ENCODE measurements at regions not wholly inside any gene's neighbourhood (a gene's known extent, or its start where the extent isn't known, plus 50 kb on each side); places are given as distances from the start of the nearest gene placed in this dataset.

DNA sequence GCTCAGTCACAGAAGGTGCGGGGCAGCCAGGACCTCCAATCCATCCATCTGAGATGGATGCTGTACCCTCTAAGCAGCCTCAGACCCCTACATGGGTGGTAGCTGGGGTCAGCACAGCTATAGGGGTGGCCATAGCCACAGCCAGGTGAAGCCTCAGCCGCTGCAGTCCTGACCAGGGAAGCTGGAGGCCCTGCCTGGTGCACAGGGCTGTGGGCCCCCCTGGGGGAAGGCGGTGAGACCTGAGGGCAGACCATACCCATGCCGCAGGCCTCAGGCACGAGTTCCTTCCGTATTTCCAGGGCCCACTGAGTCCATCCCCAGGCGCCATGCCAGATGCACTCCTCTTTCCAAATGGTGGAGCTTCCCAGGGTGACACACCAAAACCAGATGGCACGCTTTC, 96.6 kb upstream of the KDM7A start:
- TF ChIP-seq CTCF (IDR thresholded peaks at IDR 0.05) (no peak), POLR2AphosphoS5 (IDR thresholded peaks at IDR 0.05; ENCODE audit: low read depth, low read length) (no peak), TCF7L2 (IDR thresholded peaks at IDR 0.05; ENCODE audit: low read depth, low read length) (no peak), SIN3A (IDR thresholded peaks at IDR 0.05; ENCODE audit: borderline replicate concordance, insufficient read depth, low read depth, low read length) (no peak)

All from Panc1 (cell line).